Left kidney (tissue), 1 donor: ENCODE measurements at regions not wholly inside any gene's neighbourhood (a gene's known extent, or its start where the extent isn't known, plus 50 kb on each side); places are given as distances from the start of the nearest gene placed in this dataset.

Experiments used
- DNase-seq: peaks from one replicate; pipeline ENCODE4 v3.0.0-alpha.2; 2013

DNA sequence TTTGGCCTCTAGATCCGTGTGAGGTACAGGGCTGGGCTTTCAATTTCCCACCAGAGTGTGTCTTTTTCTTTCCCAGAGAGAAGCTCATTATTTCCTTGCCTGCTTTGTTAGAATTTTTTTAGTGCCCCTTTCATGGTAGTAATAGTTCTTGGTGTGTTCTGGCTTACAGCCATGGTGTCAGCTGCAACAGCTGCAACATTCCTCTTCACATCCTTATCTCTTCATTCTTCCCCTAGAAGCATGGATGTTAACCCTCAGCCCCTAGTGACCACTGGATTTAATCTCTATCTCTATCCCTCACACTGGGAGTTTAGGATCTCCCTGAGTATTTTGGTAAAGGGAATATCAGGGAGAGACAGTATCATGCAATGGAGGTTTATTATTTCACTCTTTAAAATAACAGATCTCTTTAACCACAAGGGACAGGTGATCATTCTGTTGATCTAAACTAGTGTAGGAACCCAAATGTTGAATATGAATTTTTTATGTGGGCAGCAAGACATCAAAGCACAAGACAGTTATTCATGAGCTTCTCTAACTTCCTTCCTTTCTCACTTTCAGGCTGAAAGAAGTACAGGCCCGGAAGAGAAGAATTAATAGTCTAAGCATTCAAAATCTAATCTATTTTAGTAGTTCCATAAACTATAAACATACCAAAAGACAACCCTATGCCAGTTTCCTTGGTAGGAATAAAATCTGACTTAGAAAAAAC is 160.2 kb downstream of the FAM170A start:
- no peak for DNase-seq

DNA sequence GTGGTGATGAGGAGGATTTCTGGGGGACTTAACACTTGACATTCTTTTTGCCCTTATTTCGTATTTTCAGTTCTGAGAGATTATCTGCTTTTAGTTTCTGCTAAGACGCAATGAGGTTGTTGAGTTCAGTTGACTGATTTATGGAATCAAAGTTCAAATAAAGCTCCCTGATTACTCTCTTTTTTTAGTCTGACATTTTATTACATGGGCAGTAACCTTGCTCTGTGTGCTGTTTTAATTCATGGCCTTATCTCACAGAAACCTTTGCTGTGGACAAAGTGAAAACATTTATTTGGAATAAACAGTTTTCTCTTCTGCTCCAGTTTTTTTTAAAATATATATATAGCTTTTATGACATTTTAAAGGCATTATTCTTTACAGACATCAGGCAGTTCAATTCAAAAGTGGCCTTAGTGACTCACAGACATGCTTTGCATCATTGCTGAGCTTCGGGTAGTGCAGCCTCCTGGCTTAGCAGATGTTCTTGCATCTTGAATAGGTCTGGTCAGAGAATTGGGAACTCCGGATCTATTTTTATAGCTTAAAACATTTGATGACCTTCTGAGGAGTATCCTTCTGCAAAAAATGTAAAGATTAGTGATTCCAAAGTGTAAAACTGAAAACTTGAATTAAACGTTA is 162.9 kb downstream of the FAM170A start:
- no peak for DNase-seq

DNA sequence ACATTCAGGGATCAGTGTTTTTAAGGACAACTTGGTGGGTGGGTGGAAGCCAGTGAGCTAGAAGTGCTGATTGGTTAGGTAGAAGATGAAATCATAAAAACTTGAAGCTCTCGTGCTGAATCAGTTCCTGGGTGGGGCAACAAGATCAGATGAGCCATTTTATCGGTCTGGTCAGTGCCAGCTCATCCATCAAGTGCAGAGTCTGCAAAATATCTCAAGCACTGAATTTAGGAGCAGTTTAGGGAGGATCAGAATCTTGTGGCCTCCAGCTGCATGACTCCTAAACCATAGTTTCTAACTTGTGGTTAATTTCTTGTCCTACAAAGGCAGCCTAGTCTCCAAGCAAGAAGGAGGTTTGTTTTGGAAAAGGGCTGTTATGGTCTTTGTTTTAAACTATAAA is 166.4 kb downstream of the FAM170A start:
- no peak for DNase-seq

GRCh38 chr5:119801570-119801969 is 172.2 kb downstream of the FAM170A start:
- no peak for DNase-seq

- no peak for DNase-seq
Measured at GRCh38 chr5:119808024-119808423, 178.7 kb downstream of the FAM170A start.

DNA sequence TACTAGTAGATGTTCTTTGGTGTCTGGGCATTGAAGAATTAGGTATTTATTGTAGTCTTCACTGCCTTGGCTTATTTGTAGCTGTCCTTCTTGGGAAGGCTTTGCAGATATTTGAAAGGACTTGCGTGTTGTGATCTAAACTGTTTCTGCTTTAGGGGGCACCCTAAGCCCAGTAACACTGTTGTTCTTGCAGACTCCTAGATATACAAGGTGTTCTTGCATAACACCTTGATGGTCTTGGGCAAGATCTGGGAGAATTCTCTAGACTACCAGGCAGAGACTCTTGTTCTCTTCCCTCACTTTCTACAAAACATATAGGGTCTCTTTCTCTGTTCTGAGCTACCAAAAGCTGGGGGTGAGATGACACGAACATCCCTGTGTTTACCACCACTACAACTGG is 179.1 kb downstream of the FAM170A start:
- no peak for DNase-seq

DNA sequence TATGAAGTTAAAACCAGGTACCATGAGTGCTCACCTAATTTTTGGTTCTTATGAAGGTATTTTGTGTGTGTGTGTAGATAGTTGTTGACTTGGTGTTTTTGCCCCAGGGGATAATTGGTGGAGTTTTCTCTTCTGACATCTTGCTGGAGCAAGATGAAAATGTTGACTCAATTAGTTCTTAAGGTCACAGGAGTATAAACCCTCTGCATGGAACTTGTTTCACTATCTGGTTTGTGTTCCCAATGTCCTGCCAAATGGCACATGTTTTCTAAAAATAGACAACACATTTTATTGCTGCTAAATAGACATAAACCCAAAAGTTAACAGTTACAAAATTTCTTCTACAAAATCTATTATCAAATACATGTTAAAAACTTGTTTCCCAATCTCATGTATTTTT is 180.9 kb downstream of the FAM170A start:
- no peak for DNase-seq

DNA sequence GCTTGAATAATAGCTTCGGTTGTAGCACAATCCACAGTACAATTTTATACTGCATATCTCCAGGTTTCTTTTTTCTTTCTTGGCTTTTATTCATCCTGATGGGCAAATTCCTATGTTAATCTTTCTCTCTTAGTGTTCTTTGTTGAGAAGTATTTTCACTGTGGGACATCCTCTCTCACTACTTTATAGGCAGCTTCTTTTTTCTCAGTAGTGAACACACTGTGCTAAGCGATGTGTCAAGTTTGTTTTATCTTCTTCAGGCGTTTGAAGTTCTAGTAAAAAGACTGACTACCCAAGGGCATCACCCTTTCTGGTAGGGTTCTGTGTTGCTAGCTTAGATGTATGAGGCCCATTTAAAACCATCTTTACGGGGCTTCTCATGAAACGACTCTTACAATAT is 182.1 kb downstream of the FAM170A start:
- no peak for DNase-seq

DNA sequence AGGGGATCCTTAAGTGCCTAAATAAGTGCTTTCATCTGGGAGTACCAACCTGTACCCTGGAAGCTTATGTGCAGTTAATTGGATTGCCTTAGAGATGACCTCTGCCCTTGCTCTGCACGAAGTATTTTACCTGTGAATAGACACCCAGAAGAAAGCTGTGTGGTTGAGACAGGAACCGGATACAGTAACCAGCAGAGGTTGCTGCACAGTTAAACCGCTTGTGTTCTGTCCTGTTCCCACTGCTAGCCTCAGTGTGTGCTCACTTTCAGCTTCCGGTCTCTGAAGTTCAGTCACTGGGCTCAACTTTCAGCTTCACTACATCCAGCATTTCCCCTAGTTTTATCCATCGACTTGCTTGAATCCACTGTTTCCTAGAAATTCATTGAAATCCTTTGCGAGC is 185.3 kb downstream of the FAM170A start:
- no peak for DNase-seq

DNA sequence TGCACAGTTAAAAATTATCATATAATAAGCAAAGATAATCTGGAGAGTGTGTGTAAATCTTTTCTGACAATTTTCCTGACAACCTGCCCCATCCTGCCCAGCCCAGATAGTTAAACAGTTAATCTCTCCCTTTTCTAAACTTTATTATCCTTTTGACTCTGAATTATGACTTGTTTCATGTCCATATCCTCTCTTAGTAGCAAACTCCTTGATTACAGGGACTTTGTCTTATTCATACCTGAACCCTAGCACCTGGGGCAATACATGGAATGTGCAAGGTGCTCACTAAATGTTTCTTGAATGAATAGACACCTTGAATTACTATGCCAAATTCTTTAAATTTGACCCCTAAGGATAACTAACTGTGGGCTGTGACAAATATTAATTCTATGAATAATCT is 186.7 kb downstream of the FAM170A start:
- no peak for DNase-seq

DNA sequence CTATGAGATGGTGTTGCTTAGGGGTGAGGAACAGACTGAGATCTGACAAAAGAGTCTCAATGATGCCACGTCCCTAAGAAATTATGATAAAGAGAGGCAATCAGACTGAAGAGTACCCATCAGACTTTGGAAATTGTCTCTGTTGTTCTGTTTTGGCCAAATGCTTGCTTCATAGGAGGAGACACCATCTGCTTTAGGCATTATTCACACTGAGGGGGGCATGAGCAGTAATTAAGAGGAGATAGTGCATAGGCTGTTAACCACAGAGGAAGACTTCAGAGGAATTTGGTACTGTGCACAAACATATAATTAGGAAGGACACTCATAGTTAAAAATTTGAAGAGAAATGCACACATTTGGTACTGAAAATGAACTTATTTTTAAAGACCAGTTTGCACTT is 190.7 kb downstream of the FAM170A start:
- DNase-seq: no peak

- no peak for DNase-seq
Measured at GRCh38 chr5:119820608-119821007, 191.2 kb downstream of the FAM170A start.

DNA sequence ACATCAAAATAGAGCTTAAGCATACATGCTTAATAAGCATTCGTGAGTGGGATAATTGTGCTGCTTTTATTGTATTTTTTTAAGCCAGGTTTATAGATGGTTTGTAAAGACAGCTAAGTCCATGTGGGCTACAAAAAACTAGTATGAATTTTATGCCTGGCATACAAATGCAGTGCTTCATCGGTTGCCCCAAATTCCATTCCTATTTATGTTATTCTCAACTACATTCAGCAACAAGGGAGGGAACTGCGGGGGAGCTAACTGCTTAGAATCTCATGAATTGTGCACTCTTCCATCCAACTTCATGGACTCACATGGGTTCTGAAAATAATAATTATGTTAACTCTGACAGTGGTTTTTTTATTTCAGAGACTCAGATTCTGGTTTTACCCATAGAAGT is 199.2 kb downstream of the FAM170A start:
- DNase-seq: no peak

- no peak for DNase-seq
Measured at GRCh38 chr5:119829341-119829740, 200.0 kb downstream of the FAM170A start.

DNA sequence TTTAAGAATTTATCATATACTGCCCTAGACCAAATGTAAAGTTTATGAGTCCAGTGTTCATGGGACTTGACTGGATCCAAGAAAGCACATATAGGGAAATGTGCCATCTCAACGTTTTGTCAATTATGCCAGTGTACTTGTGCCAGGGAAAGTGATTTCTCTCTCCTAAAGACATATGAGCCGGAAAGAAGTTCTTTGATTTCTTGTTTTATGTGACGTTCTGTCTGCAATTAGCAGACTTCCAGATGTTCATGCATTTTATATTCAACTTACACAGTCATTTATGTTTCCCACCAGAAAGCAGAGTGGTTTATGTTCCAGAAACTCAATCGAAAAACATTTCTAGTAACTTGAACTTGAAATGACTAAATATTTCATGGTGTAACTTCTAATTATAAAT is 203.8 kb downstream of the FAM170A start:
- no peak for DNase-seq

DNA sequence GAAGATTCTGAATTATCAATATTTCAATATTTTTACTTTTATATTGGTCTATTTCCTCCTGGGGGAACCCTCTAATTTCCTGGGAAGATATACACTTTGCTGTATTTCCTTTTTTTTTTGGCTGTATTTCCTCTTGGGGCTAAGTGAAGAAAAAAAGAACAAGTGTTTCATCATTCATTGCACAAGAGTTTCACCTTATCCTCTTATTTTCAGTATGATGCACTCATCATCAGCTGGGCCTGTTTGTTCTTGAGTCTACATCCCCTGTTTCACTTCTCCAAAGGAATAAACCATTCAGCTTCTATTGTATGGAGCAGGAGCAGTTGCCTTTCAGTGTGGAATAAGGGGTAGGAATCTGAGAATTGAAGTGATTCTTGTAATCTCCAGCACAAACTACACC is 210.8 kb downstream of the FAM170A start:
- DNase-seq: no peak

DNA sequence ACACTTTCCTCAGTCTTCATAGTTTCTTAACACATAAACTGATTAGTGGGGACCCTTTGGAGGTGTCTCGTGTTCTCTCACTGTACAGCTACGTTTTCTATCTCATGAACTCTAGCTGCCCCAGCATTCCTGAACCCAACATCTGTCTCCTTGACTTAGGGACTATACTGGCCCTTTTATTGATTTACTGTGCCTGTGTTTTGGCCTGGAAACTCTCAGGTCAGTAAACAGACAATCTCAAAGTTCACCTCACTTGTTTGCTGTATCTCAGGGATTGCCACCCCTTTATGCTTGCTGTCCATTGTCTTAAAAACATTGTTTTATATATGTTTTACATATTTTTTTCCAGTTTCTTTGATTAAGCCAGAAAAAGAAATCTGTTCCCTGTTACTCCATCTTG is 222.8 kb downstream of the FAM170A start:
- DNase-seq: no peak

DNA sequence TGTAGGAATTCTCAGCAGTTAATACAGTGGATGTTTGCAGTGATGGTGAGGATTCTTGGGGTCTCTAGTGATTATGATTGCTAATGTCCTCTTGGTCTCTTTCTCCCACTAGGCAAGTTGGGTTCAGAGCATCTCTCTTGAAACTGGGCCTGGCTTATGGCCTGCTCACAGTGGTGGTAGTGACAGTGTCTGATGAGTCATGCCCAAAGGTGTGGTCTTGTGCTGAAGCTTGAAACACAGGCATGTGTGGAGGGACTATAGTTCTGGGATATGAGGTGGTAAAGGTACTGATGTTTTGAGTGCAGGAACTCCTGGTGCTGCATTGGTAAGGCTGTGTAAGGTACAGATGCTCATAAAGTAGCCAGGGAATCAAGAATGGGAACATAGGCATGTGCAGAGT is 231.1 kb downstream of the FAM170A start:
- DNase-seq: no peak

DNA sequence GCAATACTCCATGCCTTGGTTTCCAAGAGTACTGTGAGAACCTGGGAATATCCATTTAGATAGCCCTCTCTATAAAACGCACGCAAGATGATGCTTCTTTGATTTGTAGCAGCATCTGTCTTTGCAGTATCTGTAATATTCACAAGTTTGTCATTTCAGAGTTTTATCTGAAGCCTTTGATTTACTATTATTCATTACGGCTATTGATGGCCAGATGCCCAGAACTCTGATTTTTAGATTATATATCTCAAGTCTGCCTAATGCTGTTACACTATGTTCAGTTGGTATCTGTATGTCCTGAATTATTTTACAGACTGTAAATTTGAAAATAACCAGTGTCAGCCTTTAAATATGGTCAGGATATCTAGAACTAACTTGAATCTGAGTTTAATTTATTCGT is 233.3 kb downstream of the FAM170A start:
- no peak for DNase-seq

- no peak for DNase-seq
Measured at GRCh38 chr5:119864286-119864685, 234.9 kb downstream of the FAM170A start.

- no peak for DNase-seq
Measured at GRCh38 chr5:119873611-119874010, 244.3 kb downstream of the FAM170A start.

- no peak for DNase-seq
Measured at GRCh38 chr5:119876522-119876921, 247.2 kb downstream of the FAM170A start.

- no peak for DNase-seq
Measured at GRCh38 chr5:119878712-119879111, 249.4 kb downstream of the FAM170A start.

GRCh38 chr5:119879446-119879845 is 250.1 kb downstream of the FAM170A start:
- DNase-seq: no peak
